Panc1 (cell line): ENCODE measurements at regions not wholly inside any gene's neighbourhood (a gene's known extent, or its start where the extent isn't known, plus 50 kb on each side); places are given as distances from the start of the nearest gene placed in this dataset.
"Not testable (repeated sequence)": the region's sequence is repeated elsewhere in the genome, so short reads cannot be mapped to it uniquely, and the experiment has no call there.

Experiments
- ATAC-seq: fragments of 200-7000 bp; cut with Tn5 transposase; 2 replicates; pipeline ENCODE4 v1.9.1; 2020; ENCODE audit warnings: mild to moderate bottlenecking, moderate library complexity
- BruUV-seq: library from RNA; stranded (reverse); fragments of 400-500 nt; replicated peaks from 2 replicates; lab custom pipeline; 2021; lab: Mats Ljungman, UMichigan
- CTCF ChIA-PET: fragments of 300-600 bp; sonication (Branson Sonifier 250); formaldehyde crosslinking; loops from one replicate; lab custom pipeline; 2022; ENCODE audit warnings: antibody characterized with exemption; lab: Charles Lee
- POLR2A ChIA-PET: fragments of 300-600 bp; sonication (Branson Sonifier 250); formaldehyde crosslinking; loops from one replicate; lab custom pipeline; 2022; ENCODE audit warnings: antibody characterized with exemption; lab: Charles Lee
- DNase-seq: peaks from one replicate; pipeline ENCODE4 v3.0.0-alpha.2; 2010; ENCODE audit warnings: low read depth, low spot score
- H3K27ac ChIP-seq: 2 replicates; pipeline ENCODE4 v1.5.1; 2011; ENCODE audit warnings: mild to moderate bottlenecking, low read length, inconsistent platforms
- H3K27me3 ChIP-seq: fragments of 200-500 bp; sonication (Bioruptor generic); 2 replicates; pipeline ENCODE4 v1.6.0; 2014; ENCODE audit warnings: low read length, inconsistent platforms; ENCODE audit not compliant: control insufficient read depth, insufficient read depth
- H3K36me3 ChIP-seq: fragments of 200-500 bp; sonication (Bioruptor generic); 2 replicates; pipeline ENCODE4 v1.5.1; 2014; ENCODE audit warnings: inconsistent platforms, mild to moderate bottlenecking, low read length, moderate library complexity; ENCODE audit not compliant: control insufficient read depth, insufficient read depth
- H3K4me1 ChIP-seq: 2 replicates; pipeline ENCODE4 v1.5.1; 2011; ENCODE audit warnings: inconsistent platforms, mild to moderate bottlenecking, low read length, moderate library complexity; ENCODE audit not compliant: control insufficient read depth, insufficient read depth
- H3K4me3 ChIP-seq, 2 experiments: 2 replicates each; pipeline ENCODE4 v1.5.1; 2011 to 2012; ENCODE audit warnings: low read depth in 2 of 2, low read length in 2 of 2, mild to moderate bottlenecking in 2 of 2, inconsistent platforms in 1 of 2, moderate library complexity in 1 of 2
- H3K9me3 ChIP-seq: fragments of 200-500 bp; sonication (Bioruptor generic); 2 replicates; pipeline ENCODE4 v1.5.1; 2014; ENCODE audit warnings: low read depth, mild to moderate bottlenecking, inconsistent platforms, low read length, moderate library complexity; ENCODE audit not compliant: control insufficient read depth, insufficient read depth
- POLR2AphosphoS5 ChIP-seq: IDR thresholded peaks from 2 replicates; pipeline ENCODE4 v1.6.1; 2012; ENCODE audit warnings: mild to moderate bottlenecking, low read depth, low read length, moderate library complexity
- SIN3A ChIP-seq: IDR thresholded peaks from 2 replicates; pipeline ENCODE4 v1.6.1; 2012; ENCODE audit warnings: low read depth, mild to moderate bottlenecking, low read length, moderate library complexity, borderline replicate concordance; ENCODE audit not compliant: insufficient read depth
- TCF7L2 ChIP-seq: IDR thresholded peaks from 2 replicates; pipeline ENCODE4 v1.6.1; 2011; ENCODE audit warnings: mild to moderate bottlenecking, low read depth, low read length, inconsistent platforms
- in situ Hi-C: cut with HindIII; loops from 2 replicates; pipeline ENCODE4 v1.10.0; 2016; ENCODE audit warnings: low sequenced_read_pairs, low pct_unique_long_range_greater_than_20kb
- intact Hi-C: fragments of 100-400 bp; cut with micrococcal nuclease; formaldehyde crosslinking; loops from one replicate; pipeline ENCODE4 v1.10.0; 2022; ENCODE audit not compliant: unreplicated experiment
- TF ChIP-seq, protein P1 (sequence below): fragments of 450-650 bp; IDR thresholded peaks from 2 replicates; pipeline ENCODE4 v1.5.1; 2017; ENCODE audit warnings: mild to moderate bottlenecking
- TF ChIP-seq, protein P2 (sequence below), 2 experiments: IDR thresholded peaks; 2 replicates each; pipeline ENCODE4 v1.6.1; 2011 to 2012; ENCODE audit warnings: low read depth in 2 of 2, control low read depth in 1 of 2, low read length in 1 of 2, mild to moderate bottlenecking in 1 of 2, moderate library complexity in 1 of 2; ENCODE audit not compliant: insufficient read depth in 1 of 2

- Histone ChIP-seq H3K4me1 (no peaks in the 10 kb centered on the region), H3K4me3 (no peak overlapping the region), H3K36me3 (no peaks in the 10 kb centered on the region), H3K27me3 (no peaks in the 10 kb centered on the region), H3K9me3 (no peaks in the 10 kb centered on the region), H3K27ac (no peak overlapping the region)
- ChIA-PET CTCF (no interaction called here), POLR2A (no interaction called here)
- DNase-seq, result no peak
- intact Hi-C loops, result no loop called here
- BruUV-seq, result no TSS peak
- TF ChIP-seq, protein P1, sequence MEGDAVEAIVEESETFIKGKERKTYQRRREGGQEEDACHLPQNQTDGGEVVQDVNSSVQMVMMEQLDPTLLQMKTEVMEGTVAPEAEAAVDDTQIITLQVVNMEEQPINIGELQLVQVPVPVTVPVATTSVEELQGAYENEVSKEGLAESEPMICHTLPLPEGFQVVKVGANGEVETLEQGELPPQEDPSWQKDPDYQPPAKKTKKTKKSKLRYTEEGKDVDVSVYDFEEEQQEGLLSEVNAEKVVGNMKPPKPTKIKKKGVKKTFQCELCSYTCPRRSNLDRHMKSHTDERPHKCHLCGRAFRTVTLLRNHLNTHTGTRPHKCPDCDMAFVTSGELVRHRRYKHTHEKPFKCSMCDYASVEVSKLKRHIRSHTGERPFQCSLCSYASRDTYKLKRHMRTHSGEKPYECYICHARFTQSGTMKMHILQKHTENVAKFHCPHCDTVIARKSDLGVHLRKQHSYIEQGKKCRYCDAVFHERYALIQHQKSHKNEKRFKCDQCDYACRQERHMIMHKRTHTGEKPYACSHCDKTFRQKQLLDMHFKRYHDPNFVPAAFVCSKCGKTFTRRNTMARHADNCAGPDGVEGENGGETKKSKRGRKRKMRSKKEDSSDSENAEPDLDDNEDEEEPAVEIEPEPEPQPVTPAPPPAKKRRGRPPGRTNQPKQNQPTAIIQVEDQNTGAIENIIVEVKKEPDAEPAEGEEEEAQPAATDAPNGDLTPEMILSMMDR, result no peak
- no peak for TF ChIP-seq TCF7L2
- no peak for TF ChIP-seq POLR2AphosphoS5
- TF ChIP-seq, protein P2, sequence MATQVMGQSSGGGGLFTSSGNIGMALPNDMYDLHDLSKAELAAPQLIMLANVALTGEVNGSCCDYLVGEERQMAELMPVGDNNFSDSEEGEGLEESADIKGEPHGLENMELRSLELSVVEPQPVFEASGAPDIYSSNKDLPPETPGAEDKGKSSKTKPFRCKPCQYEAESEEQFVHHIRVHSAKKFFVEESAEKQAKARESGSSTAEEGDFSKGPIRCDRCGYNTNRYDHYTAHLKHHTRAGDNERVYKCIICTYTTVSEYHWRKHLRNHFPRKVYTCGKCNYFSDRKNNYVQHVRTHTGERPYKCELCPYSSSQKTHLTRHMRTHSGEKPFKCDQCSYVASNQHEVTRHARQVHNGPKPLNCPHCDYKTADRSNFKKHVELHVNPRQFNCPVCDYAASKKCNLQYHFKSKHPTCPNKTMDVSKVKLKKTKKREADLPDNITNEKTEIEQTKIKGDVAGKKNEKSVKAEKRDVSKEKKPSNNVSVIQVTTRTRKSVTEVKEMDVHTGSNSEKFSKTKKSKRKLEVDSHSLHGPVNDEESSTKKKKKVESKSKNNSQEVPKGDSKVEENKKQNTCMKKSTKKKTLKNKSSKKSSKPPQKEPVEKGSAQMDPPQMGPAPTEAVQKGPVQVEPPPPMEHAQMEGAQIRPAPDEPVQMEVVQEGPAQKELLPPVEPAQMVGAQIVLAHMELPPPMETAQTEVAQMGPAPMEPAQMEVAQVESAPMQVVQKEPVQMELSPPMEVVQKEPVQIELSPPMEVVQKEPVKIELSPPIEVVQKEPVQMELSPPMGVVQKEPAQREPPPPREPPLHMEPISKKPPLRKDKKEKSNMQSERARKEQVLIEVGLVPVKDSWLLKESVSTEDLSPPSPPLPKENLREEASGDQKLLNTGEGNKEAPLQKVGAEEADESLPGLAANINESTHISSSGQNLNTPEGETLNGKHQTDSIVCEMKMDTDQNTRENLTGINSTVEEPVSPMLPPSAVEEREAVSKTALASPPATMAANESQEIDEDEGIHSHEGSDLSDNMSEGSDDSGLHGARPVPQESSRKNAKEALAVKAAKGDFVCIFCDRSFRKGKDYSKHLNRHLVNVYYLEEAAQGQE (IDR thresholded peaks at IDR 0.05; ENCODE audit: insufficient read depth in 1 of 2, low read depth in 2 of 2, low read length in 1 of 2), result no peak
- no peak for TF ChIP-seq SIN3A
- in situ Hi-C loops, result no loop called here
- ATAC-seq, result no peak
Measured at GRCh38 chr2:107534926-107535325, 291.8 kb upstream of the RGPD4 start.

GRCh38 chr2:107535905-107536689 lies 290.6 kb upstream of the RGPD4 start:
- H3K27me3 ChIP-seq, H3K4me1 ChIP-seq, in situ Hi-C loops, ATAC-seq, DNase-seq, H3K4me3 ChIP-seq, BruUV-seq, CTCF ChIA-PET, intact Hi-C loops, H3K27ac ChIP-seq, H3K9me3 ChIP-seq, H3K36me3 ChIP-seq, POLR2A ChIA-PET: not testable (repeated sequence)

DNA sequence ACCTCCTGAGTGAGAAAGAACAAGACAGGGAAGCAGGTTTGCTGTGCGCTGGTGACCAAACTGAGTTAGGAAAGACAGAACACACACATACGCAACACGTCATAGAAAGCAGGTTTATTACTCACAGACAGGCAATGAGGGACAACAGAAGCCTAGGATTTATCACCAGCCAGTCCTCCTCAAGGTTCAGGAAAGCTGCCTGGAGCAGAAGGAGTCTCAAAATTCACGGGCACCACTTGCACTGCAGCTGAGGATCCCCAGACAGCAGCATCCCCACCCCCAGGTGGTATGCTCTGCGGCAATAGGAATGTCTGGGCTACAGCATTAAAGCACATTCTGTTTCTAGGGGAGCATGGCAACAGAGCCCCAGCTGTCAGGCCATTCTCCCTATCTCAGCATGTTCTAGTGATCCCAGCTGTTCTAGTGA lies 284.4 kb upstream of the RGPD4 start:
- POLR2A ChIA-PET, result no interaction called here
- intact Hi-C loops, result no loop called here
- CTCF ChIA-PET, result no interaction called here
- BruUV-seq, result no TSS peak
- no peaks in the 10 kb centered on the region for H3K9me3 ChIP-seq
- no peaks in the 10 kb centered on the region for H3K27me3 ChIP-seq
- ATAC-seq (no peak), DNase-seq (no peak)
- no peak overlapping the region for H3K4me3 ChIP-seq
- TF ChIP-seq, protein P1, result no peak
- TF ChIP-seq TCF7L2 (no peak), SIN3A (no peak), POLR2AphosphoS5 (no peak)
- TF ChIP-seq, protein P2 (IDR thresholded peaks at IDR 0.05; ENCODE audit: insufficient read depth in 1 of 2, low read depth in 2 of 2, low read length in 1 of 2), result no peak
- no peaks in the 10 kb centered on the region for H3K4me1 ChIP-seq
- in situ Hi-C loops, result no loop called here
- H3K27ac ChIP-seq, result no peak overlapping the region
- H3K36me3 ChIP-seq, result no peaks in the 10 kb centered on the region
